H1 (cell line): ENCODE measurements at regions not wholly inside any gene's neighbourhood (a gene's known extent, or its start where the extent isn't known, plus 50 kb on each side); places are given as distances from the start of the nearest gene placed in this dataset.

ENCODE experiments used
- CTCF ChIA-PET: fragments of 300-600 bp; sonication (Branson Sonifier 250); formaldehyde crosslinking; loops from one replicate; lab custom pipeline; 2021; ENCODE audit not compliant: partially characterized antibody; lab: Charles Lee
- POLR2A ChIA-PET: fragments of 300-600 bp; sonication (Branson Sonifier 250); formaldehyde crosslinking; loops from one replicate; lab custom pipeline; 2021; ENCODE audit warnings: inconsistent platforms; ENCODE audit not compliant: partially characterized antibody; lab: Charles Lee
- DNase-seq, 2 experiments: peaks; one replicate each; pipeline versions ENCODE4 v3.0.0 to v3.0.0-alpha.2; 2010 to 2022; ENCODE audit warnings: low spot score in 2 of 2, low read depth in 1 of 2, mixed read lengths in 1 of 2
- FAIRE-seq: peaks from 2 replicates; lab custom pipeline; 2011; peaks lifted over from hg19 to GRCh38; lab: Jason Lieb, UNC
- H2AFZ ChIP-seq: 2 replicates; pipeline ENCODE4 v1.8.1; 2012; ENCODE audit warnings: low read length, inconsistent platforms
- H2AK5ac ChIP-seq: 2 replicates; pipeline ENCODE4 v1.6.1; 2013; ENCODE audit warnings: low read depth, low read length
- H2BK120ac ChIP-seq: replicated peaks from 2 replicates; pipeline ENCODE3; 2013; ENCODE audit warnings: low read depth, low read length, inconsistent platforms
- H2BK12ac ChIP-seq: 2 replicates; pipeline ENCODE4 v1.6.1; 2013; ENCODE audit warnings: low read depth, low read length
- H2BK15ac ChIP-seq: 2 replicates; pipeline ENCODE4 v1.6.1; 2013; ENCODE audit warnings: low read length
- H2BK20ac ChIP-seq: 2 replicates; pipeline ENCODE4 v1.6.1; 2013; ENCODE audit warnings: low read length
- H2BK5ac ChIP-seq: 2 replicates; pipeline ENCODE4 v1.6.1; 2013; ENCODE audit warnings: low read depth, low read length
- H3K14ac ChIP-seq: 2 replicates; pipeline ENCODE4 v1.6.1; 2013; ENCODE audit warnings: inconsistent platforms; ENCODE audit not compliant: insufficient read length
- H3K18ac ChIP-seq: 2 replicates; pipeline ENCODE4 v1.6.1; 2013; ENCODE audit warnings: low read length; ENCODE audit errors: extremely low read depth
- H3K23ac ChIP-seq: 2 replicates; pipeline ENCODE4 v1.6.1; 2013; ENCODE audit warnings: inconsistent platforms; ENCODE audit not compliant: insufficient read length
- H3K23me2 ChIP-seq: 2 replicates; pipeline ENCODE4 v1.6.1; 2013; ENCODE audit warnings: low read depth, low read length
- H3K27ac ChIP-seq: 2 replicates; pipeline ENCODE4 v1.6.1; 2011; ENCODE audit warnings: low read depth, low read length, inconsistent platforms
- H3K27me3 ChIP-seq, 4 experiments: replicated peaks in 1 of 4; 1 replicate in 1 of 4; 2 replicates in 3 of 4; pipeline versions ENCODE4 v1.6.1 to v1.8.1; 2011 to 2013; ENCODE audit warnings: low read length in 3 of 4, mild to moderate bottlenecking in 3 of 4, inconsistent platforms in 2 of 4, mixed read lengths in 2 of 4, moderate library complexity in 1 of 4; ENCODE audit not compliant: control insufficient read depth in 3 of 4, insufficient read depth in 3 of 4; ENCODE audit errors: extremely low read depth in 1 of 4
- H3K36me3 ChIP-seq, 4 experiments: 2 replicates each; pipeline versions ENCODE4 v1.6.1 to v1.8.1; 2011 to 2013; ENCODE audit warnings: mild to moderate bottlenecking in 4 of 4, low read length in 3 of 4, moderate library complexity in 2 of 4, control low read depth in 1 of 4, inconsistent platforms in 1 of 4; ENCODE audit not compliant: insufficient read depth in 4 of 4, control insufficient read depth in 2 of 4
- H3K4ac ChIP-seq: replicated peaks from 2 replicates; pipeline ENCODE3; 2013; ENCODE audit warnings: low read length, low read depth, mixed read lengths, inconsistent platforms; ENCODE audit not compliant: insufficient read length
- H3K4me1 ChIP-seq, 4 experiments: replicated peaks in 1 of 4; 1 replicate in 1 of 4; 2 replicates in 3 of 4; pipeline versions ENCODE4 v1.6.1 to v1.8.1; 2011 to 2013; ENCODE audit warnings: low read length in 3 of 4, inconsistent platforms in 2 of 4, mixed read lengths in 1 of 4; ENCODE audit not compliant: insufficient read depth in 4 of 4, control insufficient read depth in 3 of 4
- H3K4me2 ChIP-seq, 2 experiments: 2 replicates each; pipeline versions ENCODE4 v1.6.1 to v1.8.1; 2011 to 2013; ENCODE audit warnings: low read depth in 2 of 2, low read length in 2 of 2, control low read depth in 1 of 2, inconsistent platforms in 1 of 2, mild to moderate bottlenecking in 1 of 2; ENCODE audit not compliant: insufficient read depth in 1 of 2
- H3K4me3 ChIP-seq, 4 experiments: fragments of 200-600, 300-600 bp in 1 of 4; sonication (generic), shearing (Covaris generic), sonication (Bioruptor Twin) in 1 of 4; 2 replicates each; pipeline versions ENCODE4 v1.5.1 to v1.8.1; 2011 to 2016; ENCODE audit warnings: low read length in 4 of 4, low read depth in 3 of 4, control low read depth in 2 of 4, inconsistent platforms in 2 of 4, mild to moderate bottlenecking in 2 of 4, mixed read lengths in 1 of 4, moderate library complexity in 1 of 4; ENCODE audit not compliant: insufficient read depth in 2 of 4; ENCODE audit errors: extremely low read depth in 1 of 4
- H3K56ac ChIP-seq: replicated peaks from 2 replicates; pipeline ENCODE3; 2013; ENCODE audit warnings: low read depth, mild to moderate bottlenecking, mixed read lengths, low read length, inconsistent platforms; ENCODE audit not compliant: insufficient read length
- H3K79me1 ChIP-seq: 2 replicates; pipeline ENCODE4 v1.6.1; 2013; ENCODE audit warnings: low read depth, low read length, control low read depth
- H3K79me2 ChIP-seq, 2 experiments: 2 replicates each; pipeline versions ENCODE4 v1.6.1 to v1.8.1; 2012 to 2013; ENCODE audit warnings: low read length in 2 of 2, mild to moderate bottlenecking in 2 of 2, inconsistent platforms in 1 of 2; ENCODE audit not compliant: insufficient read depth in 2 of 2, control insufficient read depth in 1 of 2
- H3K9ac ChIP-seq, 4 experiments: replicated peaks in 1 of 4; 1 replicate in 1 of 4; 2 replicates in 3 of 4; pipeline versions ENCODE4 v1.6.1 to v1.8.1; 2011 to 2013; ENCODE audit warnings: low read depth in 3 of 4, low read length in 3 of 4, control low read depth in 2 of 4, mild to moderate bottlenecking in 2 of 4, moderate library complexity in 2 of 4, inconsistent platforms in 1 of 4; ENCODE audit errors: extremely low read depth in 1 of 4
- H3K9me3 ChIP-seq, 2 experiments: 2 replicates each; pipeline versions ENCODE4 v1.6.1 to v1.8.1; 2012 to 2013; ENCODE audit warnings: mild to moderate bottlenecking in 2 of 2, moderate library complexity in 2 of 2, control low read depth in 1 of 2, inconsistent platforms in 1 of 2, low read depth in 1 of 2, low read length in 1 of 2, mixed read lengths in 1 of 2; ENCODE audit not compliant: insufficient read depth in 2 of 2
- H4K20me1 ChIP-seq, 2 experiments: replicated peaks in 1 of 2; 2 replicates each; pipeline versions ENCODE3 to v1.8.1; 2011 to 2013; ENCODE audit warnings: inconsistent platforms in 2 of 2, low read length in 2 of 2, mild to moderate bottlenecking in 1 of 2; ENCODE audit not compliant: insufficient read depth in 2 of 2, control insufficient read depth in 1 of 2
- H4K5ac ChIP-seq: 2 replicates; pipeline ENCODE4 v1.6.1; 2013; ENCODE audit warnings: low read length, low read depth, mixed read lengths, inconsistent platforms; ENCODE audit not compliant: insufficient read length
- H4K8ac ChIP-seq: 2 replicates; pipeline ENCODE4 v1.8.0; 2013; ENCODE audit warnings: mild to moderate bottlenecking, moderate library complexity, low read length, inconsistent platforms; ENCODE audit not compliant: insufficient read depth; ENCODE audit errors: extremely low read depth
- H4K91ac ChIP-seq: replicated peaks from 2 replicates; pipeline ENCODE3; 2013; ENCODE audit warnings: low read length, mixed read lengths, inconsistent platforms; ENCODE audit not compliant: insufficient read length
- ATF3 ChIP-seq: IDR thresholded peaks from 2 replicates; pipeline ENCODE4 v1.6.1; 2011; ENCODE audit warnings: low read depth, mild to moderate bottlenecking, low read length; ENCODE audit not compliant: insufficient read depth
- BCL11A ChIP-seq, 2 experiments: IDR thresholded peaks; one replicate each; pipeline ENCODE4 v1.6.1; 2011; ENCODE audit warnings: low read depth in 2 of 2, low read length in 2 of 2, mild to moderate bottlenecking in 2 of 2
- CBX8 ChIP-seq: fragments of 300-800, 300-1000 bp; sonication (generic); IDR thresholded peaks from 2 replicates; pipeline ENCODE4 v1.7.1; 2016; ENCODE audit warnings: low read depth, low read length, borderline replicate concordance
- CHD2 ChIP-seq: IDR thresholded peaks from 2 replicates; pipeline ENCODE4 v1.6.1; 2012; ENCODE audit warnings: low read length, improper control_type of control experiment
- GABPA ChIP-seq: IDR thresholded peaks from 2 replicates; pipeline ENCODE4 v1.6.1; 2011; ENCODE audit warnings: mild to moderate bottlenecking, low read length, moderate library complexity, borderline replicate concordance; ENCODE audit not compliant: insufficient read depth
- JUN ChIP-seq: IDR thresholded peaks from 2 replicates; pipeline ENCODE4 v1.6.1; 2011; ENCODE audit warnings: low read depth, mild to moderate bottlenecking, improper control_type of control experiment, low read length
- JUND ChIP-seq: IDR thresholded peaks from 2 replicates; pipeline ENCODE4 v1.6.1; 2011; ENCODE audit warnings: mild to moderate bottlenecking, improper control_type of control experiment, low read length
- KDM4A ChIP-seq: IDR thresholded peaks from one replicate; pipeline ENCODE4 v1.7.1; 2012; ENCODE audit warnings: low read depth, mild to moderate bottlenecking, moderate library complexity, low read length, inconsistent platforms; ENCODE audit not compliant: severe bottlenecking
- KDM5A ChIP-seq: fragments of 200-600 bp; IDR thresholded peaks from 2 replicates; pipeline ENCODE4 v1.7.1; 2012; ENCODE audit warnings: mild to moderate bottlenecking, low read length, inconsistent platforms, mixed read lengths
- RXRA ChIP-seq: IDR thresholded peaks from 2 replicates; pipeline ENCODE4 v1.6.1; 2011; ENCODE audit warnings: low read depth, mild to moderate bottlenecking, low read length, moderate library complexity; ENCODE audit not compliant: insufficient read depth
- SIN3A ChIP-seq, 2 experiments: IDR thresholded peaks in 1 of 2; conservative IDR thresholded peaks in 1 of 2; 2 replicates each; pipeline ENCODE4 v1.6.1; 2011 to 2012; ENCODE audit warnings: low read length in 2 of 2, improper control_type of control experiment in 1 of 2, low read depth in 1 of 2, mild to moderate bottlenecking in 1 of 2
- YY1 ChIP-seq: IDR thresholded peaks from 2 replicates; pipeline ENCODE4 v1.6.1; 2011; ENCODE audit warnings: low read depth, mild to moderate bottlenecking, low read length
- WGBS, 2 experiments: shearing (Covaris generic) in 1 of 2; methylation state at CpG; one replicate each; pipeline versions ENCODE4 v1.1.6 to v1.1.7; 2013 to 2015; ENCODE audit warnings: low lambda C conversion rate in 2 of 2, mixed read lengths in 2 of 2, inconsistent platforms in 1 of 2, low coverage in 1 of 2, missing lambda C conversion rate in 1 of 2; ENCODE audit not compliant: insufficient replicate concordance in 2 of 2, insufficient coverage in 1 of 2, insufficient read length in 1 of 2; ENCODE audit errors: extremely low coverage in 1 of 2, missing lambda C conversion rate in 1 of 2; 5-methylcytosine and 5-hydroxymethylcytosine counted together
- TF ChIP-seq, protein P1 (sequence below): IDR thresholded peaks from 2 replicates; pipeline ENCODE4 v1.6.1; 2011; ENCODE audit warnings: low read length, improper control_type of control experiment

GRCh38 chr2:139864821-139865302, 1084.7 kb upstream of the NXPH2 start:
- ChIA-PET POLR2A (interaction anchor here (0.6 kb wide), 1 partner anchor 464 kb away, joined by 3 read pairs; no protein-coding TSS in a partner anchor), CTCF (interaction anchor here (0.8 kb wide), 1 partner anchor 12 kb away, joined by 3 read pairs; no protein-coding TSS in a partner anchor)
- Histone ChIP-seq H3K23me2 (no peaks in the 10 kb centered on the region), H2BK15ac (no peak overlapping the region), H3K56ac (no peak overlapping the region), H2AK5ac (no peak overlapping the region), H3K27me3 (no peaks in the 10 kb centered on the region), H3K18ac (no peak overlapping the region), H3K36me3 (no peaks in the 10 kb centered on the region), H3K4me3 (no peak overlapping the region), H2BK12ac (no peak overlapping the region), H3K27ac (no peak overlapping the region), H3K23ac (no peak overlapping the region), H3K79me2 (no peaks in the 10 kb centered on the region), H2BK120ac (no peak overlapping the region), H4K5ac (no peak overlapping the region), H3K4ac (no peak overlapping the region), H2AFZ (no peak overlapping the region), H3K9ac (no peak overlapping the region), H4K8ac (no peak overlapping the region), H2BK5ac (no peak overlapping the region), H4K91ac (no peak overlapping the region), H2BK20ac (no peak overlapping the region), H3K9me3 (no peaks in the 10 kb centered on the region; a peak in 1 of 4 replicates), H4K20me1 (no peaks in the 10 kb centered on the region), H3K4me2 (no peak overlapping the region), H3K4me1 (no peaks in the 10 kb centered on the region; a peak in 2 of 7 replicates), H3K79me1 (no peaks in the 10 kb centered on the region), H3K14ac (no peak overlapping the region)
- DNase-seq (no peak), FAIRE-seq (no peak)
- 80% methylated on average over 6 of the region's 6 CpGs; no CpG with 5 or more reads in 1 of the 2 experiments for WGBS, 2 experiments
- TF ChIP-seq KDM5A (no peak), RXRA (no peak), JUN (no peak), SIN3A (conservative IDR thresholded peaks at IDR 0.05 in 1 of 2, IDR thresholded peaks at IDR 0.05 in 1 of 2; ENCODE audit: low read depth in 1 of 2, low read length in 2 of 2) (no peak), CBX8 (no peak), GABPA (no peak), KDM4A (no peak), CHD2 (no peak), ATF3 (no peak), YY1 (no peak), BCL11A (IDR thresholded peaks at IDR 0.05; ENCODE audit: low read depth in 2 of 2, low read length in 2 of 2) (no peak), JUND (no peak)
- TF ChIP-seq, protein P1, sequence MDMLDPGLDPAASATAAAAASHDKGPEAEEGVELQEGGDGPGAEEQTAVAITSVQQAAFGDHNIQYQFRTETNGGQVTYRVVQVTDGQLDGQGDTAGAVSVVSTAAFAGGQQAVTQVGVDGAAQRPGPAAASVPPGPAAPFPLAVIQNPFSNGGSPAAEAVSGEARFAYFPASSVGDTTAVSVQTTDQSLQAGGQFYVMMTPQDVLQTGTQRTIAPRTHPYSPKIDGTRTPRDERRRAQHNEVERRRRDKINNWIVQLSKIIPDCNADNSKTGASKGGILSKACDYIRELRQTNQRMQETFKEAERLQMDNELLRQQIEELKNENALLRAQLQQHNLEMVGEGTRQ, result no peak
